Left lung (tissue), 4 donors: ENCODE measurements at regions not wholly inside any gene's neighbourhood (a gene's known extent, or its start where the extent isn't known, plus 50 kb on each side); places are given as distances from the start of the nearest gene placed in this dataset.
A peak's percentile ranks its signal among the peaks of the same experiment; 100 is the strongest.

Source experiments
- ATAC-seq: fragments of 200-7000 bp; cut with Tn5 transposase; one replicate; pipeline ENCODE4 v1.9.1; 2020; ENCODE audit warnings: moderate library complexity
- DNase-seq, 4 donors: peaks; one replicate each; pipeline ENCODE4 v3.0.0-alpha.2; 2013 to 2020
- H3K27ac ChIP-seq, 2 donors: fragments of 200-600 bp; sonication (generic) in 1 of 2; one replicate each; pipeline versions ENCODE4 v1.5.0 to v1.8.0; 2020 to 2021
- H3K27me3 ChIP-seq, 2 donors: fragments of 200-600 bp; sonication (generic) in 1 of 2; one replicate each; pipeline versions ENCODE4 v1.5.0 to v1.8.0; 2020 to 2021
- H3K36me3 ChIP-seq, 2 donors: fragments of 200-600 bp; sonication (generic) in 1 of 2; one replicate each; pipeline versions ENCODE4 v1.5.0 to v1.8.0; 2020 to 2021
- H3K4me1 ChIP-seq, 2 donors: fragments of 200-600 bp; one replicate each; pipeline ENCODE4 v1.8.0; 2021
- H3K4me3 ChIP-seq, 2 donors: fragments of 200-600 bp; sonication (generic) in 1 of 2; one replicate each; pipeline versions ENCODE4 v1.5.0 to v1.8.0; 2020 to 2021; ENCODE audit warnings: mild to moderate bottlenecking in 1 of 2
- H3K9me3 ChIP-seq, 2 donors: fragments of 200-600 bp; sonication (generic) in 1 of 2; one replicate each; pipeline versions ENCODE4 v1.5.0 to v1.8.0; 2020 to 2021
- intact Hi-C, 2 donors: fragments of 100-400 bp; cut with DNase I; formaldehyde crosslinking; loops; one replicate each; pipeline versions ENCODE4 v1.11.2 to v1.14.2; 2022
- TF ChIP-seq, protein P1 (sequence below), 2 donors: fragments of 200-600 bp; sonication (generic) in 1 of 2; IDR thresholded peaks; one replicate each; pipeline versions ENCODE4 v1.5.0 to v1.8.0; 2021; ENCODE audit warnings: antibody characterized with exemption in 2 of 2
- donor health status: DM: no; HTN: yes; CAD: no.
- donor health status: DM: no; HTN: no; CAD: no.

DNA sequence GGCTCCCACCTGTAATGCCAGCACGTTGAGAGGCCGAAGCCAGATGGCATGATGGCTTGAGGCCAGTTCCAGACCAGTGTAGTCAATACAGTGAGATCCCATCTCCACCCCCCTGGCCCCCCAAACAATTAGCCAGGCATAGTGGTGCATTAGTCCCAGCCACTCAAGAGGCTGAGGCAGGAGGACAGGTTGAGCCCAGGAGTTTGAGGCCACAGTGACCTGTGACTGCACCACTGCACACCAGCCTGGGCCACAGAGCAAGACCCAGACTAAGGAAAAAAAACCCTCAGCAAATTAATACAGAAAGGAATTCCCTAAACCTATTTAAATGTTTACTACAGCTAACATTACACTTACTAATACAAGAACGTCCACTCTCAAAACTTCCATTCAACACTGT, 424.6 kb downstream of the SHQ1 start:
- H3K4me1 ChIP-seq, result peaks cover 0 to 63% of the 10 kb centered on the region in 2 donors
- H3K4me3 ChIP-seq, result no peak overlapping the region
- H3K36me3 ChIP-seq, result no peaks in the 10 kb centered on the region
- peaks cover 0 to 10% of the 10 kb centered on the region in 2 donors for H3K9me3 ChIP-seq
- H3K27me3 ChIP-seq, result no peaks in the 10 kb centered on the region
- intact Hi-C loops, result no loop called here
- DNase-seq (no peak), ATAC-seq (no peak)
- TF ChIP-seq, protein P1, sequence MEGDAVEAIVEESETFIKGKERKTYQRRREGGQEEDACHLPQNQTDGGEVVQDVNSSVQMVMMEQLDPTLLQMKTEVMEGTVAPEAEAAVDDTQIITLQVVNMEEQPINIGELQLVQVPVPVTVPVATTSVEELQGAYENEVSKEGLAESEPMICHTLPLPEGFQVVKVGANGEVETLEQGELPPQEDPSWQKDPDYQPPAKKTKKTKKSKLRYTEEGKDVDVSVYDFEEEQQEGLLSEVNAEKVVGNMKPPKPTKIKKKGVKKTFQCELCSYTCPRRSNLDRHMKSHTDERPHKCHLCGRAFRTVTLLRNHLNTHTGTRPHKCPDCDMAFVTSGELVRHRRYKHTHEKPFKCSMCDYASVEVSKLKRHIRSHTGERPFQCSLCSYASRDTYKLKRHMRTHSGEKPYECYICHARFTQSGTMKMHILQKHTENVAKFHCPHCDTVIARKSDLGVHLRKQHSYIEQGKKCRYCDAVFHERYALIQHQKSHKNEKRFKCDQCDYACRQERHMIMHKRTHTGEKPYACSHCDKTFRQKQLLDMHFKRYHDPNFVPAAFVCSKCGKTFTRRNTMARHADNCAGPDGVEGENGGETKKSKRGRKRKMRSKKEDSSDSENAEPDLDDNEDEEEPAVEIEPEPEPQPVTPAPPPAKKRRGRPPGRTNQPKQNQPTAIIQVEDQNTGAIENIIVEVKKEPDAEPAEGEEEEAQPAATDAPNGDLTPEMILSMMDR (IDR thresholded peaks at IDR 0.05), result no peak
- H3K27ac ChIP-seq, result no peak overlapping the region

DNA sequence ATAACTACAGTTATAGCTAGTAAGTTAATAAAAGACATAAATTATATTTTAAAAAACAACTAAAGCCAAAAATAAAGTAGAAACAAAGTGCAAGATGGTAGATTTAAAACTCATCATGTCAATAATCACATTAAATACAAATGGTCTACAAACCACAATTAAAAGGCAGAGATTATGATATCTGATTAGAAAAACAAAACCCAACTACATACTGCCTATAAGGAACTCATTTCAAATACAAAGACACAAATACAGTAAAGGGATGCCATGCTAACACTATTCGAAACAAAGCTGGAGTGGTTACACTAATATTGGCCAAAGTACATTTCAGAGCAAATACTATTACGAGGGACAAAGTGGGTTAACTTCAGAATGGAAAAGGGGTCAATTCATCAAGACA, 426.5 kb downstream of the SHQ1 start:
- Histone ChIP-seq H3K36me3 (no peaks in the 10 kb centered on the region), H3K4me1 (peaks cover 0 to 60% of the 10 kb centered on the region in 2 donors), H3K27me3 (no peaks in the 10 kb centered on the region), H3K4me3 (no peak overlapping the region), H3K9me3 (peaks cover 0 to 10% of the 10 kb centered on the region in 2 donors), H3K27ac (peak overlapping the region in 1 of 2 donors; percentile 49)
- intact Hi-C loops, result no loop called here
- ATAC-seq, result no peak
- no peak for DNase-seq
- TF ChIP-seq, protein P1 (IDR thresholded peaks at IDR 0.05), result no peak

DNA sequence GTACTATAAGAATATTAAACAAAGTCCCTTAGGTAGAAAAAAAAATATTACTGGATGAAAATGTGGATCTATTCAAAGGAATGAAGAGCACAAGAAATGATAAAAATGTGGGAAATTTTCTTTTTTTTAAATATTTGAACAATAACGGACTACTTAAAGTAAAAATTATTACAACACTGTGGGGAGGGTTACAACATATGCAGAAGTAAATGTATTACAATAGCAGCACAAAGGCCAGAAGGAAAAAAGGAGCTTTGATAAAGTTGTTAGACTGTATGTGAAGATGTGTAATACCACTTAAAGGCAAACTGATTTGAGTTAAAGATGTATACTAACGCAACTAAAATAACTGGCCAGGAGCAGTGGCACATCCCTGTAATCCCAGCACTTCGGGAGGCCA, 427.1 kb downstream of the SHQ1 start:
- intact Hi-C loops, result no loop called here
- no peak for DNase-seq
- Histone ChIP-seq H3K9me3 (peaks cover 0 to 10% of the 10 kb centered on the region in 2 donors), H3K27ac (peak overlapping the region in 1 of 2 donors; percentile 49), H3K27me3 (no peaks in the 10 kb centered on the region), H3K36me3 (no peaks in the 10 kb centered on the region), H3K4me1 (peaks cover 0 to 53% of the 10 kb centered on the region in 2 donors), H3K4me3 (no peak overlapping the region)
- ATAC-seq, result no peak
- TF ChIP-seq, protein P1 (IDR thresholded peaks at IDR 0.05), result no peak

DNA sequence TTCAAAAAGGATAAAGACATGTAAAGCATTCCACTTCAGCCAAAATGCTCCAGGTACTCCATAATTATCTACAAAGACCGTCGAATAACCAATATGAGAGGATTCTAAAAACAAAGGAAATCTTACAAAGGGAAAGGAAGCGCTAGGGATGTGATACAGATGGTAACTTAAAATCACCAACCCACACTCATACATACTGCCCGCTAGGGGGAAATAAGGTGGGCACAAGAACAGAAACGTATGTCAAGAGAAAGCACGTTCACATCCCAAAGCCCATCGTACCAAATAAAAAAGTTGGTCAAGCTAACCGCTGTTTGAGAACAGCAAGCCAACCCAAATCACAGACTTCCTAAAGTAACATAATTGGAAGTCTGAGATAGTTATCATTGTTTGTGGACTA, 429.4 kb downstream of the SHQ1 start:
- H3K9me3 ChIP-seq, result peaks cover 0 to 10% of the 10 kb centered on the region in 2 donors
- TF ChIP-seq, protein P1 (IDR thresholded peaks at IDR 0.05), result no peak
- no peak overlapping the region for H3K27ac ChIP-seq
- DNase-seq, result no peak
- H3K4me1 ChIP-seq, result peaks cover 0 to 48% of the 10 kb centered on the region in 2 donors
- H3K4me3 ChIP-seq, result no peak overlapping the region
- no peaks in the 10 kb centered on the region for H3K36me3 ChIP-seq
- no peaks in the 10 kb centered on the region for H3K27me3 ChIP-seq
- intact Hi-C loops, result no loop called here
- ATAC-seq, result no peak

DNA sequence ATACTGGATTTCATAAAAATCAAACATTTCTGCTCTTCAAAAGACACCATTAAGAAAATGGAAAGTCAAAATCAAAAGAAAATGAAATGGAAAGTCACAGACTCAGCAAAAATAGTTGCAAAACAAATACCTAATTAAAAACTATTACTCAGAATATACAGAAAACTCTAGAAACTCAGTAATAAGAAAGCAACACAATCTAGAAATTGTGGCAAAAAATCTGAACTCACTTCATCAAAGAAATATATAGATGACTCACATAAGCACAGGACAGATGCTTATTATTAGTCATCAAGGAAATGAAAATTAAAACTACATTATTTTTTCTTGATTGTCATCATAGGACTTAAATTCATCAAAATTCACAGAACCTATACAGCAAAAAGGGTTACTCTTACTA, 430.0 kb downstream of the SHQ1 start:
- Histone ChIP-seq H3K4me1 (peaks cover 0 to 51% of the 10 kb centered on the region in 2 donors), H3K4me3 (no peak overlapping the region), H3K36me3 (no peaks in the 10 kb centered on the region), H3K9me3 (peaks cover 0 to 10% of the 10 kb centered on the region in 2 donors), H3K27ac (peak overlapping the region in 1 of 2 donors; percentile 34), H3K27me3 (no peaks in the 10 kb centered on the region)
- intact Hi-C loops, result no loop called here
- TF ChIP-seq, protein P1 (IDR thresholded peaks at IDR 0.05), result no peak
- no peak for DNase-seq
- no peak for ATAC-seq
